ENCODE measurements at regions not wholly inside any gene's neighbourhood (a gene's known extent, or its start where the extent isn't known, plus 50 kb on each side); places are given as distances from the start of the nearest gene placed in this dataset.
A peak's percentile ranks its signal among the peaks of the same experiment; 100 is the strongest.
"Not testable (repeated sequence)": the region's sequence is repeated elsewhere in the genome, so short reads cannot be mapped to it uniquely, and the experiment has no call there.

DNA sequence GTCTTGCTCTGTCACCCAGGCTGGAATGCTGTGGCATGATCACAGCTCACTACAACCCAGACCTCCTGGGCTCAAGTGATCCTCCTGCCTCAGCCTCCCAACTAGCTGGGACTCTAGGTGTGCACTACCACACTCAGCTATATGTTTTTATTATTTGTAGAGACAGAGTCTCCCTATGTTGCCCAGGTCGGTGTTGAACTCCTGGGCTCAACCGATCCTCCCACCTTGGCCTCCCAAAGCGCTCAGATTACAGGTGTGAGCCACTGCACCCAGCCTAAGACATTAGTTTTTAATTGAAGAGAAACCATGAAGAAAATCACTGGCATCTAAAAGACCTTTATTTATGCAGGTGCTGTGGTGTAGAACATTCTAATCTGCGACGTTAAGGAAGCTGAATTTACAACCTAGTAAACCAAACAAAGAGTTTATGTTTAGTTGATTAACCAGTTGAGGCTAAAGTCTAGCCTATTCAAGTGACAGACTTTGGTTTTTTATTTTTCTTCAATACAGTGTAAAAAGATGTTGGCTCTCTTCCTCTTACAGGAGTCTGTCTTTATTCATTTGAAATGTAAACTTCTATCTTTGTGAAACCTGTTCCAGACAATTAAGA, 52.5 kb upstream of the NBL1 start:
- DNase-seq (ENCODE audit: low read depth in 1 of 2, low spot score in 1 of 2) = no peak

DNA sequence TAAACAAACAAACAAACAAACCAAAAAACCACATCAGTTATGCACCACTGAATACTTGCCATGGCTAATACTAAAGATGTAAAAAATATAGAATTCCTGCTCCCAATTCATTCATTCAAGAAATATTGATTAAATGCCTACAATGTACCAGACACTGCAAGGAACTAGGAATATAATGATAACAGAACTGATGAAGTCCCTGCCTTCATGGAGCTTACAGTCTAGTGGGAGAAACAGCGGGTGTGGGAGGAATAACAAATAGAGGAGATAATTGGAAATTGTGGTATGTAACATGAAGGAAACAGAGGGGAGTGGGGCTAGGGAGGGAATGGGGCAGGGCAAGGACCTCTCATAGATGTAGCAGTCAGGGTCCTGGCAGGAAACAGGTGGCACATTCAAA, 58.6 kb upstream of the NBL1 start:
- DNase-seq (ENCODE audit: low read depth in 1 of 2, low spot score in 1 of 2) = no peak

DNA sequence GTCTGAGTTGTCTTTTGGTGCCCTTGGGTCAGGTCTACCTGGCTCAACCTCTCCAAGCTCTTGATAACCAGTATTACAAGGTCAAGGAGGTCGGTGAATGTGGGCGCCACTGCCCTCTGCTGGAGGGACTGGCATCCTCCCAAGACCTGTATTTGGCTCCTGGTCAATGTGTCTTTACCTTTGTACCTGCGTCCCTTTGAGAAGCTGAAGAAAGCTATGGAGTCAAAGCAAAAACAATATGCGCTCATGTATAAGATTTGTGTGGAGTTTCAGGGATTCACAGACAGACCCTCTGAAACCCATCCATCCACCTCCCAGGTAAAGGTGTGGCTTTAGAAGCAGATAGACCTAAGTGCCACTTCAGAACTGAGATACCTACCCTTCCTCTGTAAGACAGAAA, 61.8 kb upstream of the NBL1 start:
- peak; percentile 60 to 62 for DNase-seq (ENCODE audit: low read depth in 1 of 2, low spot score in 1 of 2)

GRCh38 chr1:19581381-19581780, 62.7 kb upstream of the NBL1 start:
- DNase-seq (ENCODE audit: low read depth in 1 of 2, low spot score in 1 of 2) = no peak

DNA sequence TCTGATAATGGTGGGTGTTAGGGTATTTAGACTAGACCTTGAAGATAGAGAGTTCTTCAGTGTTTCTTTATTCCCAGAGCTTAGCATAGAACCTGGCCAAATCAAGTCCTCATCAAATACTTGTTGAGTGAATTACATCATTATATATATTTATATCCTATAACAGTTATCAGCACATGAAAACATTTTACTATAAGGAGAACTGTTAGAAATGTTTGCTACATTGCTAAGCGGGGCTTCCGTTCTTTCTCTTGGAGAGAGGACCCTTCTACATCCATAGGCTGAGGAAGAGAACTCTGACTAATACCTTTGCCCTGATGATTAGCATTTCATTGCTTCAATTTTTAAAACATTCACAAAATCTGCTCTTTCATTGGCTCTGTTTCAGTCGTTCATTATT, 66.5 kb upstream of the NBL1 start:
- no peak for DNase-seq (ENCODE audit: low read depth in 1 of 2, low spot score in 1 of 2)

GRCh38 chr1:19577036-19577435, 67.1 kb upstream of the NBL1 start:
- no peak for DNase-seq (ENCODE audit: low read depth in 1 of 2, low spot score in 1 of 2)

- no peak for DNase-seq (ENCODE audit: low read depth in 1 of 2, low spot score in 1 of 2)
These were observed 74.3 kb upstream of the NBL1 start for GRCh38 chr1:19569786-19570185.

GRCh38 chr1:19567041-19567440, 77.1 kb upstream of the NBL1 start:
- DNase-seq (ENCODE audit: low read depth in 1 of 2, low spot score in 1 of 2) = no peak

DNA sequence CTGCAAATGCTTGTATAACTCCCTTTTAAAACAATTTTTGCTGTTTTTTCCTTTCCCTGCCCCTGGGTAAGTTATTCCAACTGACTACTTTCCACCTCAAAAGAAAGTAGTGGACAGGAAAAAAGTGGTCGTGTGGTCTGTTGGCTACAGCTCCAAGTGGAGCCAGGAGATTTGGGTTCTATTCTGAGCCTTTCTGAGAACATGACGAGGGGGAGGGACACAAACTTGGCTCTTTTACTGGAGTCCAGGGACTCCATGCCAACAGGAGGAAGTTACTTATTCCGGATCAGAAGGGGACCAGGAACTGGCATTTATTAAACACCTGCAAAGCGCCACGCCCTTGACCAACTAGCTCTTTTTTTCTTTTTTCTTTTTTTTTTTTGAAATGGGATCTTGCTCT, 79.0 kb upstream of the CAPZB start:
- no peak for DNase-seq (ENCODE audit: low read depth in 1 of 2, low spot score in 1 of 2)

DNA sequence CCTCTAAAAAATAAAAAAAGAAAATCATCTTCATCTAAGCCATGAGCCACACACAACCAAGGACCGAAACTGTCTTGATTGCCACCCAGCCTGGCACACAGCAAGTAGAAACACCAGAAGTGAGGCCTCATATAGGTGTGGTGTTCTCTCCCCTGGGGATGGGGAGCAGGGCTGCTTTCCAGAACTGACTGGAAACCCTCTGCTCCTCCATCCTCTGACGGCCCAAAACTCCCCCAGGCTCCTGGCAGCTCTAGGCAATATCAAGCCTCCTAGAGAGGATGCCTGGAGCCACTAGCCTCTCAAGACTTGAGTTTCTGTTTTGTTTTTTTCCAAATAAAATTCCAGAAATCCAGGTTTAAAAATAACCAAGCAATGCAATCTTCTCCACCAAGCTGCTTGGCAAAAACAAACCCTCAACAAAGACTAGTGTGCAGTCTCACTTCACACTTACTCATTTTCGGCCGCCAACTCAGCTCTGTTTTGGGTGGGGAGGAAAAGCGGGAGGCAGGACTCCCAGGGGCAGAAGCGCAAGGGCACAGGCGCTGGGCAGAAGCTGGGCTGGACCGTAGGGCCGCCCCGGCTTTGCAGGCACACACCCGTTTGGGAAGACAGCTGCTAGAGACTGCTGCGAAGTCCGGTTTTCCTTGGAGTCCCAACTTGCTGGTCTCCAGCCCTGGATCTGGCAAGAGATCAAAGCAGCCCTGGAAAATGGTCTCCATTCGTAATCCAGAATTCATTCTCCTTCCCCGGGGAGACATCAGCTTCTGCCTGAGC, 78.2 kb upstream of the CAPZB start:
- DNase-seq (ENCODE audit: low read depth in 1 of 2, low spot score in 1 of 2) = no peak

DNA sequence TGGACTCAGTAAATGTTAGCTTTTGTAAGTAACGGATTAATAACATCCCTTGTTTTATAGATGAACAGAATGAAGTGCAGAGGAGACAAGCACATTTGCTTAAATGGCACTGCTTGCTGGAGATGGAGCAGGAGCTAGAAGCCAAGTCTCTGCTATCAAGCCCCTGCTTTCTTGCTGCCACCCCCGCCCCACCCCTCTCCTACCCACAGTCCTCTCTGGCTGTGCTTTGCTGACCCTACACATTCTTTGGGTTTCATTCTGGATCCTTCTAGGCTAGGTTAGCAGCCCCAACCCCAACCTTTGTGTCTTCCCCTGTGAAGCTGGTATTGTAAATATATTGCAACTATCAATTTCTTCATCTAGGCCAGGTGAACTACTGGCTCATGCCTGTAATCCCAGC, 77.5 kb upstream of the CAPZB start:
- no peak for DNase-seq (ENCODE audit: low read depth in 1 of 2, low spot score in 1 of 2)

DNA sequence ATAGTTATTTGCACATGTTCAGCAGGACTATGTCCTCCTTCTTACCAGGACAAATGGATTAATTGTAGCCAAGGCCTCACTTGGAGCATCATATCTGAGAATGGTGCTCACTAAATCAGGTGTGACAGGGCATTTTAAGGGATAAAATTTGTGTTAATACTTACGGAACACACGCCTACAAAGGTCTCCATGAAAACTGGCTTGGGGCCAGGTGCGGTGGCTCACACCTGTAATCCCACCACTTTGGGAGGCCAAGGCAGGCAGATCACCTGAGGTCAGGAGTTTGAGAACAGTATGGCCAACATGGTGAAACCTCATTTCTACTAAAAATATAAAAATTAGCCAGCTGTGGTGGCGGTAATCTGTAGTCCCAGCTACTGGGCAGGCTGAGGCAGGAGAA, 75.1 kb upstream of the CAPZB start:
- no peak for DNase-seq (ENCODE audit: low read depth in 1 of 2, low spot score in 1 of 2)

DNA sequence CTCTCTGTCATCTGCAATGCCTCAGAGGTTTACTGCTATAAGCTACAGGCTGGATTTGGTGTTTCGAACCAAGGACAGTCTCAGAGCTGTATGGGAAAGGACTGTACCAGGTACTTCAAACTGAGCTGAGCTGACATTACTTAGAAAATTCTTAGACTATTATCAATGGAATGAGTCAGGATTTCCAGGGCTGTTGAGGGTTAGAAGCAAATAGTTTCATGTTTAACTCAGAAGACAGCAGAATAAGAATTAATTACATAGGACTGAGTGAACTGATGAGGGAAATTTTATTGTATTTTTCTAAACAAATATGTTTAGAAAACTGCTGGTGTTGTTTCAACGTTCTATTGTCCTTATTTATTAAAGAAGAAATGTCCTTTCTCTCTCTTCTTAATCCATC, 74.3 kb upstream of the CAPZB start:
- DNase-seq (ENCODE audit: low read depth in 1 of 2, low spot score in 1 of 2) = no peak

DNA sequence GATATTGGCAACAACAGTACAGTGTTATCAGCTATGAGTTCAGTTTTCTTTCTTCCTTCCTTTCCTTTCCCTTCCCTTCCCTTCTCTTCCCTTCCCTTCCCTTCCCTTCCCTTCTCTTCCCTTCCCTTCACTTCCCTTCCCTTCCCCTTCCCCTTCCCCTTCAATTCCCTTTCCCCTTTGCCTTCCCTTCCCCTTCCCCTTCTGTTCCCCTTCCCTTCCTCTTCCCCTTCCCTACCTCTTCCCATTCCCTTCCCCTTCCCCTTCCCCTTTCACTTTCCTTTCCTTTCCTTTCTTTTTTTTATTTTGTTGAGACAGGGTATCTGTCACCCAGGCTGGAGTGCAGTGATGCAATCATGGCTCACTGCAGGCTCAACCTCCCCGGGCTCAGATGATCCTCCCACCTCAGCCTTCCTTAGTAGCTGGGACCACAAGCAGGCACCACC, 72.3 kb upstream of the CAPZB start:
- no peak for DNase-seq (ENCODE audit: low read depth in 1 of 2, low spot score in 1 of 2)

DNA sequence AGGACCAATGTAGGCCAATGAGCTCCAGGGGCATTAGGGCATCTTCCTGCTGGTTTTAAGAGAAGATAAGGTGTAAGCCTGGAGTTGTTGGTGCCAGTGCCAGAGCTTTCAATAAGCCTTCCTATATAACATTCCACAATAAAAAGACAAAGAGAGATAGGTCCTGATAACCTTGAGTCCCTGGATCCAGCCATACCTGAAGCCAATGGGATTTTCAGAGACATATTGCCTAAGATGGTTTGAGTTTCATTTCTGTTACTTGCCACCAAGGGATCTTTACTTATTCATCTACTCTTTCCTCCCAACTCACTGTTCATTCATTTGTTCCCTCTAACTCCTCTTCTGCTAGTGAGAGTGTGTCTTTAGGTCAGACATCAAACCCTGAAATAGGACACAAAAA, 68.8 kb upstream of the CAPZB start:
- DNase-seq (ENCODE audit: low read depth in 1 of 2, low spot score in 1 of 2) = no peak

DNA sequence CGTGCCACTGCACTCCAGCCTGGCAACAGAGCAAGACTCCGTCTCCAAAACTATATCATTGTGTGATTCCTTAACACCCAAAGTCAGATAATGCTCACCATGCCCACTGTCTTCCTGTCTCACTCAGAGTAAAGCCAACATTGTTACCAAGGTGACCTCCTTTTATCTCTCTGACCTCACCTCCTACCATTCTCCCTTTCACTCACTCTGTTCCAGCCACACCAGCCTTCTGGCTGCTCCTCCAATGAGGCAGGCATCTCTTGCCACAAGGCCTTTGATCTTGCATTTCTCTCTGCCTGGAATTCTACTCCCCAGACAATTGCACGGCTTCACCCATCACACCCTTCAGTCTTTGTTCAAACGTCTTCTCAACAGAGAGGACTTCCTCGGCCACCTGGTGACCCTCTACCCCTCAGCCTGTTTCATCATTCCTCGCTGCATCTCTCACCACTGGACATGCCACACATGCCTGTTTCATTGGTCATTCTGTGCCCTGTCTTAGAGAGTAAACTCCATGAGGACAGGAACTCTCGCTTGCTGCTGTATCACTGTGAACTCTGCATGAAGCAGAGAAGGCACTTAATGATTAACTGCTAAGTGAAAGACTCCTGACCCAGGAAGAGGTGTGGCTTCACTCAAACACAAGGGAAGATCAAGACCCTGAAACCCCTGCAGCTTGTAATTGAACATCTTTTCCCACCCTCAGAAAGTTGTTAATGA, 67.1 kb upstream of the CAPZB start:
- DNase-seq (ENCODE audit: low read depth in 1 of 2, low spot score in 1 of 2) = no peak

GRCh38 chr1:19551837-19552236, 66.5 kb upstream of the CAPZB start:
- DNase-seq (ENCODE audit: low read depth in 1 of 2, low spot score in 1 of 2) = not testable (repeated sequence)

- not testable (repeated sequence) for DNase-seq (ENCODE audit: low read depth in 1 of 2, low spot score in 1 of 2)
These were observed 65.1 kb upstream of the CAPZB start for GRCh38 chr1:19550437-19550836.

GRCh38 chr1:19547814-19548213, 62.5 kb upstream of the CAPZB start:
- DNase-seq (ENCODE audit: low read depth in 1 of 2, low spot score in 1 of 2) = no peak

DNA sequence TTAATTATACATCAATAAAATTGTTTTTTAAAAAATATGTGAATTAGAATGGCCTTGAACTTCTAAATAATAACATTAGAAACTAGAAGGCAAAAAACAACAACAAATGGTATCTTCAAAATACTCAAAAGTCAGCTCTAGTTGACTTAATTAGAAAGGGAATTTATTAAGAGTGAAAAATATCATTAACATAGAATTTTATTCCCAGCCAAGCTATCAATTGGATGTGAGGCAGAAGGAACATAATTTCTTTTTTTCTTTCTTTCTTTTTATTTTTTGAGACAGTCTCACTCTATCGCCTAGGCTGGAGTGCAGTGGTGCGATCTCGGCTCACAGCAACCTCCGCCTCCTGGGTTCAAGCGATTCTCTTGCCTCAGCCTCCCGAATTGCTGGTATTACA, 51.2 kb upstream of the CAPZB start:
- no peak for DNase-seq (ENCODE audit: low read depth in 1 of 2, low spot score in 1 of 2)

DNA sequence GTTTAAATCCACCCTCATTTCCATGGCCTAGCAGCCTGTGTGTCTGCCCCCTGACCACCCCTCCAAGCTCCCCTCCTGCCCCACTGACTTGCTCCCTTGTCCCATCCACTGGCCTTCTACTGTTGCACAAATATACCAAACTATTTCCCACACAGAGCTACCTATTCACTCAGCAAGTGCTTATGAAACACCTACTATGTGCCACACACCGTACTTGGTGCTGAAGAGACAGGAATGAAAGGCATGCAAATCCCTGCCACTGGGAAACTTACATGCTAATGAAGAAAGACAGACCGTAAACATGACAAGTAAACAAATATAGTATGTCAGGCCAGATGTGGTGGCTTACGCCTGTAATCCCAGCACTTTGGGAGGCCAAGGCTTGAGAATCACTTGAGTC, 49.9 kb upstream of the CAPZB start:
- no peak for DNase-seq (ENCODE audit: low read depth in 1 of 2, low spot score in 1 of 2)

Data from activated T-helper 1 cell treated with anti-CD3 and anti-CD28 coated beads, Interleukin-2, amount 50 U/mL, for 16 hours (primary cell).